Skeletal muscle cell (primary cell): ENCODE measurements at regions not wholly inside any gene's neighbourhood (a gene's known extent, or its start where the extent isn't known, plus 50 kb on each side); places are given as distances from the start of the nearest gene placed in this dataset.
"Not testable (repeated sequence)": the region's sequence is repeated elsewhere in the genome, so short reads cannot be mapped to it uniquely, and the experiment has no call there.

Experiments used
- DNase-seq: peaks from one replicate; pipeline ENCODE4 v3.0.0-alpha.2; 2010; ENCODE audit warnings: low read depth
- H3K4me3 ChIP-seq: 2 replicates; pipeline ENCODE4 v1.5.1; 2011; ENCODE audit warnings: low read depth, mild to moderate bottlenecking, control low read depth, low read length, moderate library complexity

DNA sequence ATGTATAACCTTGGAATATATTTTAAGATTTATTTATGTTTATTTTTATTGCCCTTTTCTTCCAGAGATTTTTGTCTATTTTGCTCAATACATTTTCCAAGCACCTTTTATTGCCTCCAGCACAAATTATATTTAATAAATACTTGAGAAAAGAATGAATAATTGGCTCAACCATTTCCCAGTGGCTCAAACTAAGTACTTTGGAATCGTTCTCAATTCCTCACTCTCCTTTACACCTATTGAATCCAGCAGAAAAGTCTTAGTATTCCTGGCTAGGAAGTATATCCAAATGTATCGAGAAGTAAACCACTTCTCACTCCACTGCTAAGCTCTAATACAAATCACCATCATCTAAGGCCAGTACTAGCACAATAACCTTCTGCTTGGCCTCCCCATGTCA, 276.1 kb downstream of the NEBL start:
- no peak overlapping the region for H3K4me3 ChIP-seq
- no peak for DNase-seq

DNA sequence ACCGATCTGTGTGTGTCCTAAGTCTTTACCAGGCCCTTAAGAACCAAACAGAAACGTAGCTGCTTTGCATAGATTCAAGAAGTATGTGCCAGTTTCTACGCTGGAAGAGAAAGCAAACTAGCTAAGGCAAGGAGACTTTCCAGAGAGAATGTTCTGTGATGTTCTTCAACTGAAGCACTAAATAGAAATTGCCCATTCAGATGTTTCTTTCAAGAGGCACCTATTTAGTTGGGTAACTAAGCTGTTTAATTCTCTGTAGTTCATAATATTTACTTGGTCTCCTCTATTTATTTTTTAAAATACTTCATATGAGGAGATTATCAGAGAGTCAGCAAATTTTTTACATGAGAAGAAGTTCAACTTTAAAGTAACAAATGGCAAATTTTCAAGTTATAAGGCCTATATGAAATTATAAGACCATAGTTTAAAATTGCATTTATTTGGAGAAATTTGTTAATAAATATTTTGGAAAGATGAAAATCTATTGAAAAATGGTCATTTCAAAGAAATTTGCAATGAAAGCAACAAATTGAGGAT, 279.0 kb downstream of the NEBL start:
- H3K4me3 ChIP-seq, result no peak overlapping the region
- no peak for DNase-seq

DNA sequence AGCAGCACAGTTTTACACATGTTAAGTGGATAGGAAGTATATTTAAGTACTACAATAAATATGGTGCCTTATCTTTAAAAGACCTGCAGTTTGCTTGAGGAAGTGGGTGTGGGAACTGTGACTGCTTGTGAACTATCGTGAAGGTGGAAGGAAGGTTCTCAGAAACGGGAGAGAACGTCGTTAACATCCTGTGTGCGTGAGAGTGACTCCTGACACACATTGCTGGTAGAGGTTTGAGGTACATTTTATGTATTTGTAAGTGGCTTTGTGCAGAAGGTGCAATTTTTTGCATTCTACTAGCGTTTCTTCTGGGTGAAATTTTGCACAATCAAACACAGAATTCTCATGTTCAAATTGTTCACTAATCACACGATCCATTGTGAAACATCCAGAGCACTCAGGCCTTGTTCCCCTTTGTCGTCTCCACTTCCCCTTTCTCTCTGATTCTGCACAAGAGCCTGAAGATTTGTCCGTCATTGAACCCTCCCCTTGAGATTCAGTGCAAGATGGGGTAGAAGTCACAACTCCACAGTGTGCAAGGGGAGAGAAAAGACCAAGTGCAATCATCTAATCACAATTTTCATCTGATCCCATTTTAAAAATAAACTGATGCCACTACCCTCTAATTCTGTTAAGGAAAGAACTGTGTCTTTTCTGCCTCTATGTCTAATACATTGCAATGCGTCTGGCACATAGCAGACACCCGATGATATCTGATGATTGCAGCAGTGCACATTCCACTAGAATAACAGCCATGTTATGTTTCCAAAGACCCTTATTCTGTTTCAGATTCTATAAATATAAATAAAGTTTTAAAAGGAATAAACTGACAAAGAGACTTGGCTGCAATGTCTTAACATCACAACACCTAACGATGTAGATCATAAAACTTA, 279.9 kb downstream of the NEBL start:
- no peak overlapping the region for H3K4me3 ChIP-seq
- DNase-seq, result no peak

DNA sequence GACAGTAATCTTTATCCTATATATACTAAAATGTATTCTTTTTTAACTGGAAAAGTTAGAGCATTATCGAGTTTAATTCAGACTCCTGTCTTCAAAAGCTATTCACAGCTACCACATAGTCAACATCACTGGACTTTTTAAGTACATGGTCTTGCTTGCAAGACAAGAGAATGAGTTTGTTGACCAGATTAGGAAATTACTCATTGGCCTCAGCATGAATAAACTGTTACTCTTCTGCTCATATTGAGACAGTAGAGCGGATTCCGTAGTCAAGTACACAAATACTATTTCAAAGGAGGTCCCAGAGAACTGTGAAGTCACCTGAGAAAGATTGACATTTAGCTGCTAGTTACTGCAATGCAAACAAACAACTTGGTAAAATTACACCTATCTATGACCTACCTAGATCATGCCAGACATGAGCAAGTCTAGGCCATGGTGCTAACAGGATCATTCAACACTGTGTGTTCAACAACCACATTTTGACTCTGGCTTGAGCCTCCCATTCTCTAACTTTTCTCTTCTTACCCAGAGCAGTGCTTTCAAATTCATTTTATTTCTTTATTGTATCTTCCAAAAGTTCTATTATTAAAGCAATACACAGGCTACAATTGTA, 280.9 kb downstream of the NEBL start:
- H3K4me3 ChIP-seq, result no peak overlapping the region
- DNase-seq, result no peak

DNA sequence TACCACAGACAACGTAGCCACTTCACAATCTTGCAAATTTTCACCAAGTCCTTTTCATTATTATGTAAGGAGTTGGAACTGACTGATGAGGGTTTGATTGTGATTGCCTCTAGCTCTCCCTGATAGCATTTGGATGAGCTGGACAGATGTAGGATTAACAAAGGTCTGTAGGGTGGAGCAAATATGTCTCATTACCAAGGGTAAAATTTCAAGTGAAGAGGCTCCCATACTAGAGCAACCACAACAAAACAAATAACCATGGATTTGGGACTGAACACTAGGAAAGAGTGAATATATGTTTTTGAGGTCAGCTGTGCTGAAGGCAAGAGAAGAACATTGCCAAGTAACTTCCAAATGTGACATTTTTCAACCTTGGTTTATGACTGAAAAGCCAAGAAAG, 281.7 kb downstream of the NEBL start:
- no peak overlapping the region for H3K4me3 ChIP-seq
- DNase-seq, result no peak

DNA sequence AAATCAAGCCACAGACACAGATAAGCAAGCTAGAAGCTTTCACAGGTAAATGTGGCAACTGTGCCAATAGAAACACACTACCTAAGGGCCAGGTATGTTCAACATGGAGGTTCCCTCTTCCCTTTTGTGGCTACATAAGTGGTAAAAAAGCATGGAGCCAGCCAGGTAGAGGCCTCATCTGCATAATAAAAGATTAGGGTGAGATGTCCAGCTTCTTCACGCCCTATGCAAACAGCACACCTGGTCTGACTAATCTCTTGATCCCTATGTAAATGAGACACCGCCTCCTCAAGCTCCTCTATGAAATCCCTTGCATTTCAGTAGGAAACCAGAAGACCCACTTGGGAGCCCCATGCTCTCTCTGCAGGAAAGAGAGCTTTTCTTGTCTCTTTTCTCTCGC, 282.2 kb downstream of the NEBL start:
- no peak for DNase-seq
- H3K4me3 ChIP-seq, result no peak overlapping the region

DNA sequence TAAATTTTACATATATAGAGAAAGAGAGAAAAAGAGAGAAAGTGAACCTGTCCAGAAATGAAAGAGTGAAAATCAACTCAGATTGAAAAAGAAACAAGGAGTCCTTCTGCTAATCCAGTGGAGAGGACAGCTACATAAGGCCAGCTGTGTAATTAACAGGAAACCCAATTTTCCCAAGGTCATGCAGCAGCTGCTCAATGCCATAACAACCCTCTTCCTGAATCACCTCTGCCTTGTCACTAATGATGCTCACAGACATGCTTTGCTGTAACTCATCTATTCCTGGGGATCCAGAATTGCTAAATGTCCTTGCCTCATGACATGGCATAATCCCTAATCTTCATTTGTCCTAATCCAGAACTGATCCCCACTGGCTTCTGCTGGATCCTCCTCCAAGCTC, 288.6 kb downstream of the NEBL start:
- no peak for DNase-seq

DNA sequence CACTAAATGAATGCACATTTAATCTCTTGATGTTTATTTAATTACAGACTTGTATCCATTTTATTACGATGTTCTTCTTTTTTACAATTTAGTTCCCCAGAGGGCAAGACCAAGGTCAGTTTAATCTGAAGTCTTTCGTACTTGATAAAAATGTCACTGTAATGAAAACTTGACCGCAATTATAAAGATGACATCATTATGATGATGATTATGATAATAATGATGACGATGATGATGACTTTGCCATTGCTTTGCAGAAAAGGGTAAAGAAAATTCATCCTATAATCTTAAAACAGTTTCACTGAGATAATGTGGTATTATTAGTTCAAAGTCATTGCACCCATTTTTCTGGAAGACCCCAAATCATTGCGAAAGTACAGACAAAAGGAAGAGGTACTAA, 290.1 kb downstream of the NEBL start:
- no peak overlapping the region for H3K4me3 ChIP-seq
- no peak for DNase-seq

More for the DNA sequence above, 288.6 kb downstream of the NEBL start:
- H3K4me3 ChIP-seq, result no peak overlapping the region

DNA sequence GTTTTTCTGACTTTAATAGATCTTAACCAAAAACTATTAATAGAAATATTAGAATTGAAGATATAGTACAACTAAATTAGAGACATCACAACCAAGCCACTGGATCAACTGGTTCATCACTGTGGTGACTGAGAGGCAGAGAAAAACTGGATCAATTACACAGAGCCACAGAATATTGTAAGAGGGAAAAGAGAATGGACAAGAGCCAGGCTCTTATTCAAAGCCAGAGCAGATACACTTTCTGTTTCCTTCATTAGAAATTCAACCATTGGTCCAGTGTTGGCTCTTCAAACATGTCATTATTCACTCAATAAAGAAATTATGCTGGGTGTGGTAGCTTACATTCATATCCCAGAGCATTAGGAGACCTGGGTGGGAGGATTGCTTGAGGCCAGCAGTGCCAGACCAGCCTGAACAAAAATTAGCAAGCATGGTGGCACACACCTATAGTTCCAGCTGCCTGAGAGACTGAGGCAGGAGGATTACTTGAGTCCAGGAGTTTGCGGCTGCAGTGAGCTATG, 295.1 kb downstream of the NEBL start:
- no peak for DNase-seq
- no peak overlapping the region for H3K4me3 ChIP-seq

DNA sequence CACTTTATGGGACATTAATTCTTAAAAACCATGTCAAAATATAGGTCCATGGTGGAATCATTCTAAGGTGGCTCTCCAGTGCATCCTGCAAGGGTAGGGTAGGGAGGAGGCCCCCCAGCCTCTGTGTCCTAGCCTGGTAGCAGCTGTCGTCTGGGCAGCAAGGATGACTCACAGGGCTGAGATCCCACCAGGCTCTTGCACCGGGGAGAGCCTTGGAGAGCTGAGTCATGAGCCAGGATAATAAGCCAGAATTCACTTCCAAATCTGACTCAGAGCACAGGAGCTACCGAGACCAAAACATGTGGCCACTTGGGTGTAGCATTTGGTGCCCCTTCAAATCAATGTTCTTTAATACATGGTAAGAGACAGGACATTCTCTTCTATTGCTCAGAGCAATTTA, 298.5 kb downstream of the NEBL start:
- peak; percentile 93 for DNase-seq
- no peak overlapping the region for H3K4me3 ChIP-seq

DNA sequence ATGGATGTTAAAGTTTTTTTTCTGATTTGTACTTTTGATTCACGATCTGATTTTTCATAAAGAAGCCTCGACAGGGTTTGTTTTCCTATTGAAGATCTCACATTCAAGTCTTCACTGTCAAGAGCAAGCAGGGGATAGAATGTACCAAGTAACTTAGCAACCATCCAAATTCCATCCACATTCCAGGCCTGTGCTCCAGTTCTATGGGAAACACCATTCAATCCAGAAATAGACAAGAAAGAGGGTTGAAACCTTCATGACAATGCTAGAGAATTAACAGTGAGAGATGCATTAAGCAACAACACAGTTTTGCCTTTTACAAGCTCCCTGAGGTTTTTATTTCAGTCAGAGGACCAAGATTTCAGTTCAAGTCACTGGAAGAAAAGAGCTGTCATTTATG, 300.2 kb downstream of the NEBL start:
- H3K4me3 ChIP-seq, result no peak overlapping the region
- DNase-seq, result peak; percentile 41

DNA sequence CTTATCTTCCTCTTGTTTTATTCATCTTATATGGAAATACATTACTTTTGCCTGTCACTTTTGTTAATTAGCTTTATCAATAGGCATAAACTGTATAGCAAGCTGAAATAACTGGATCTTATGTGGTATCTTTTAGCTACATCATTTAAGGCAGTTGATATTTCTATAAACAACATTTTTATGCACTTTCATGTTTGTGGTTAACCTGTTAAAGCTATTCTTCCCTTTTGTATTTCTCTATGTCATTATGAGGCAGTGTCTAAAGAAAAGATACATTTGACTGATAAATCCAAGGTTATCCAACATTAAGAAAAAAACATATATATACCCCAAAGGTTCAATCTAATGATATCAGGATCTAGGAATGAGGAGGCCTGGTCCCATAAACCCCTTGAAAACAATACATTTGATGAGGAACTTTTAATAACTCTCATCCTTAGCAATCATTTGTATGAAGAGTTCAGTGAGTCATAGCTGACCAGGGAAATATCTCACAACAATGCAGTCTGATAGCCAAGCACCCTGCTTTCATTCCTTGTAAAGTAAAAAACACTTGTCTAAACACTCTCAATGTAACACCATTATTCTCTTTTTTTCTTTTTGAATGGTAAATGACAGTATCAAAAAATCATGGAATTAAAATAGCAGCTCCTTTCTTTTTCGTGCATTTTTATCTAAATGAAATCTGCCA, 300.9 kb downstream of the NEBL start:
- no peak overlapping the region for H3K4me3 ChIP-seq
- peak; percentile 17 for DNase-seq

DNA sequence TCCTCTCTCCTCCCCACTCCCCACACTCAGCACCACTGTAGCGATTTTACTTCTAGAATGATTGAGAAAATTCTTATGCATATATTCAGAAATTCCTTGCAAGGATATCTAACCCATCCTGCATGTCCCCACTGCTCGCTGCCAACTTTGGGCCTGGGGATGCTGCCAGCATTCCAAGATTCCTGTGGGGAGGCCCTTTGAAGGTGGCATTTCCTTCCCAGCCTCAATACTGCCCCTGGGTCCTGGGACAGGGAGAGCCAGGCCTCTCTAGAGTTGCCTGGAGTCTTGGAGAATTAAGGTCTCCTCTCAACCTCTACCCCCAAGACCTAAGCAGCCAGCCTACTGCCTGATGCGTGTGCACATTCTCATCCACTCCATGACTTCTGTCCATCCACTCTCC, 303.5 kb downstream of the NEBL start:
- H3K4me3 ChIP-seq, result no peak overlapping the region

DNA sequence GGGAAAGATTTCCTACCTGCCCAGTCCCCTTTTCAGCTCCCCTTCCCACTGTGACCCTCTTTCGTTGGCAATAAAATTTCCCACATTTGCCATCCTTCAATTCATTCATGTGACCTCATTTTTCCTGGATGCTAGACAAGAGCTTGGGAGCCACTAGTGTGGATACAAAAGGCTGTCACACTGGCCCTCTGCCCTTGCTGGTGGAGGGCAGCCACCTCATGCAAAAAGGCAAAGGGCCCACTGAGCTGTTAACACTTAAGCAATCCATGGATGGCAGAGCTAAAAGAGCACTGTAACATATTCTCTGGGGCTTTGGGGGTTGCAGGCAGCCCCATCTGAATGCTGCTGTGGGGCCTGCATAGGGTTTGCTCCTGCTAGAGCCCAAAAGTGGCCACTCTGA, 315.1 kb downstream of the NEBL start:
- no peak overlapping the region for H3K4me3 ChIP-seq
- DNase-seq, result no peak

More for the DNA sequence above, 303.5 kb downstream of the NEBL start:
- no peak for DNase-seq

DNA sequence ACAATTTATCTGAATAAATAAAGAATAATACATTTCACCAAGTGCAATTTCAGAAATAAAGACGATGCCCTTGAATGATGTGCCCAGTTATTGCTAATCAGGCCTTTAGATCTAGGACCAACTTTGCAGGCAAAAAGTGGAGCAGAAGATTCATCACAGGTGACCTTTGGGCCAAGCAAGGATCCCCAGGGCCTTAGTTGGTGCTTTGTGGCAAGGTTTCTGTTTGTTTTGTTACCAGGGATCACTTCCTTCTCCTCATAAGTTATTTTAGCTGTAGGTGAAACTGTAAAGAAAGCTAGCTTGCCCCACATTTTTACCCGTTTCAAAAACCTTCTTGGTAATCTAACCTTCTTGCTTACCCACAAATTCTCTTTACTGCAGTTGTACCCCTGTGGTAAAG, 323.2 kb downstream of the NEBL start:
- no peak overlapping the region for H3K4me3 ChIP-seq
- DNase-seq, result no peak

DNA sequence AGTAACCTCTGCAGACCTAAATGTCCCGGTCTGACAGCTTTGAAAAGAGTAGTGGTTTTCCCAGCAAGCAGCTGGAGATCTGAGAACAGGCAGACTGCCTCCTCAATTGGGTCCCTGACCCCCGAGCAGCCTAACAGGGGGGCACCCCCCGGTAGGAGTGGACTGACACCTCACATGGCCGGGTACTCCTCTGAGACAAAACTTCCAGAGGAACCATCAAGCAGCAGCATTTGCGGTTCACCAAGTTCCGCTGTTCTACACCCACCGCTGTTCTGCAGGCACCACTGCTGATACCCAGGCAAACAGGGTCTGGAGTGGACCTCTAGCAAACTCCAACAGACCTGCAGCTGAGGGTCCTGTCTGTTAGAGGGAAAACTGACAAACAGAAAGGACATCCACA, 341.1 kb downstream of the NEBL start:
- DNase-seq, H3K4me3 ChIP-seq: not testable (repeated sequence)

DNA sequence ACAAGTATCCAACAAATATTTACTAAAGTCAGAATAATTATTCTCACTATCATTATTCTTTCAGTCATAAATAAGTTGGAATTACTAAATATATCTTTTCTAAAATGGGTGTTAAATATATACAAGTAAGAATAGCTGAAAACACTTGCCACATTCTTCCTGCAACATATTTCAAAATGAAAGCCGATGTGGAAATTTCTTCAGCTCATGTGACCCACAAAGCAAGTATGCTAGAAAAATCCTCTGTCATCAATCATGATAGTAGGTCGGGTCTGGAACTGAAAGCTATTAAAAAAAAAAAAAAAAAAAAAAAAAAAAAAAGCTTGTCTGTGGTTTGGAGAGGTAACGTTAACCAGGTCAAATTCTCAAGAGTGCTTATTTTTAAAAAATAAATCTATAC, 344.7 kb downstream of the NEBL start:
- no peak for DNase-seq
- no peak overlapping the region for H3K4me3 ChIP-seq

DNA sequence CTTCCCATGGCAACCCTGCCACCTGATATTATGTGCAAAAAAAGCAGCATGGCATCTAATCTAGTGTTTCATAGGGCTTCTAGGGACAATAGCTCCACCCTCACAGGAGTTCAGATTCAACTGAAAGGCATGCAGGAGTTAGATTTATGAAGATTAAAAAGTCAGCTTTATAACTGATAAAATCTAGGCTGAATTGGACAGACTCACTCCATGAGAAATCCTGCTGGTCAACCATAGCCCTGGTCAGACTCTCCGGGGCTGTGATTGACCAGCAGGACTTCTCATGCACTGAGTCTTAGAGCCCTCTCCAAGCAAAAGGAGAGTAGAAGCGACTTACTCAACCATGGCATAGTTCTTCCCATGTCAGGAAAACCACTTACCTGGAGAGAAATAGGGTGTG, 345.4 kb downstream of the NEBL start:
- no peak overlapping the region for H3K4me3 ChIP-seq

DNA sequence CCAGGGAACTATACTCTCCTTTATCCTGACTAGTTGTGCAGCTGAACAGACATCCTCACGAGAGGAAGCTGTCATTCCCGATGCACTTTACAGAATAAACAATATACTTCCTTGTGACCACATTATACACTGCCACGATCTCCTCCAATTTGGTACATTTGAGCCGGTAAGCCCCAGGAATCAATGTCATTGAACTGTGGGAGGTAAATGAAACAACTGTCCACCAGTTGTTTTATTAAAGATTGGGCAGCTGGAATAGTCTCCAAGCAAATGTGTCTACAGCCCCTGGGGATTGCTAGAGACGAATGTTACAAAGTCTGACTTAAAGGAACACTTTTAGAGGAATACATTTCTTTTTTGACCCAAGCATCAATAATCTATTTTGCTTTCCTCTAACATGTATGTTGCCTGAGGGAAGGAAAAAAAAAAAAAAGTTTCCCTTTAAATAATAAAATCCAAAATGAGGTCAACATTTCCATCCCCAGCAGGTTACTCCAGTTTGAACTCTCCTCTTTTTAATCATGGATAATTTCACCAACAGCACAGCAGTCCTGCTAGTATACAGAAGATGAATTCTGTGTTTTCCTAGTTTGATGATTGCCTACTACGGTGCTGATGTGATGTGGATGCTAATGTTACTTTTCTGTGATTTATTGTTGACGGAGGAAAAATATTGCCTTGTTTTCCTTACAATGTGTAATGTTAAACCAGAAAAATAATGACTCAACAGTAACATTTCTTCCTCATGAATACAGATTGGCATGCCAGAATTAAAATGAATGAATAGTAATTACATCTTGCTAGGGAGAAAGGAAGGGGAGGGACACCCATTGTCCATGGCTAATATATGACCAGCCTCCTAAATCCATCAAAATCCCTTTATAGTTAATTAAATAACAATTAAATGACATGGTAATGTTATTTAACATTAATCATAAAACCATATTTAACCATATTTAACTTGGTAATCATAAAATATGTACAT, 360.9 kb downstream of the NEBL start:
- no peak overlapping the region for H3K4me3 ChIP-seq
- no peak for DNase-seq

More for the DNA sequence above, 345.4 kb downstream of the NEBL start:
- no peak for DNase-seq
